ENCODE measurements at regions not wholly inside any gene's neighbourhood (a gene's known extent, or its start where the extent isn't known, plus 50 kb on each side); places are given as distances from the start of the nearest gene placed in this dataset.

- DNase-seq: no peak
These were observed 404.0 kb upstream of the MMADHC start for GRCh38 chr2:149991576-149991975.

DNA sequence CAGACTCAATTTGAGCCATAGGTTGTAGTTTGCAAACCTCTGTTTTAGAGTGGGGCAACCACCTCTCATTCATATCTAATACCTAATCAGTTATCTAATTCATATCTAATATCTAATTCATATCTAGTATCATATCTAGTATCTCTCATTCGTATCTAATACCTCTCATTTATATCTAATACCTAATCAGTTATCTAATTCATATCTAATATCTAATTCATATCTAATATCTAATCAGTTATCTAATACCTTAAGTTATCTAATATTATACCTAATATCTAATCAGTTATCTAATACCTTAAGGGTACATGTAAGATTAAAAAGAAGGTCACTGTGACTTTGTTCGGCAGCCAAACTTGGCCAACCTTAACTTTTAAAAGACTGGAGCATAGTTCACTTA, 403.4 kb upstream of the MMADHC start:
- no peak for DNase-seq

DNA sequence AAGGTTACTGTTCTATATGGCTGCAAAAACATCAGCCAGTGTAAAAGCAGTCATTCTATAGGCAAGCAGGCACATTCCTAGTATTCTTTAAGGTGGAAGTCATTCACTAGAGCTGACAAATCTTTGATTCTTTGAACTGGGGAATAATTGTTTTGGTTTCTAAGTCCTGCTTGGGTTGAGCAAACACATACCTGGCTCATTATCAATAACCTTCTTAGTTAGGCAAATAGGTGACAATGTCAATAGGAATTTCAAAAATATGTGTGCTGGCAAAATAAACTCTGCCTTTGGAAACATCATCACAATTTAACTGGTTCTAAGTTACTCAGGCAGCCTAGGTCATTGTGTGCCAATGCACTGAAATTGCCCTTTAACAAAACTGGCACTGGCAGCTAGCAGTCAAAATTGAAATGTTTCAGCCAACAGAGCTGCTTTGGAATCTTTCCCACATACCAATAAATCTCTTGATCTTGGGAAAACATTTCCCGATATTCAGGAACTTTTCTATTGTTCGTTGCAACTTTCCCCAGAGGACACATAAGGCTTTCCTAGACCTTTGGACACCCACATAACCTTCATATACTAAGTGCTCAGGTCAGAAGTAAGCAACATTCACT, 402.0 kb upstream of the MMADHC start:
- peak in 1 of 2 experiments; percentile 40 for DNase-seq

DNA sequence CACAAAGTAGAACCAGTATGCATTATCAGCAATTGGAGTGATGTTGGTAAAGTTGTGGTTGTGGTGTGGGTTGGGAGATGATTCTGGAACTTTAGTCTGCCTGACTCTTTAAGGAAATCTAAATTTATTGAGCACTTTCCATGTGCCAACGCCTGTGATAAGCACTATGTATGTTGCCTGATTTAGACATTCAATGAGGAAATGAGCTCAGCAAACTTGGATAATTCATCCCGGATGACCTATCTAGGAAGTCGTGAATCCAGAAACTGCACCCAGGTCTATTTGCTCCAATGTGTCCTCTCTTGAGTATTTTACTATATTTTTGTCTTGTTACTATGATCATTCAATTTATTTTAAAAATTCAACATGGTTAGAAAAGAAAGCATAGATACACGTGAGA, 400.8 kb upstream of the MMADHC start:
- no peak for DNase-seq

GRCh38 chr2:149986861-149987260, 399.3 kb upstream of the MMADHC start:
- DNase-seq: no peak

- DNase-seq: no peak
These were observed 396.7 kb upstream of the MMADHC start for GRCh38 chr2:149984311-149984710.

DNA sequence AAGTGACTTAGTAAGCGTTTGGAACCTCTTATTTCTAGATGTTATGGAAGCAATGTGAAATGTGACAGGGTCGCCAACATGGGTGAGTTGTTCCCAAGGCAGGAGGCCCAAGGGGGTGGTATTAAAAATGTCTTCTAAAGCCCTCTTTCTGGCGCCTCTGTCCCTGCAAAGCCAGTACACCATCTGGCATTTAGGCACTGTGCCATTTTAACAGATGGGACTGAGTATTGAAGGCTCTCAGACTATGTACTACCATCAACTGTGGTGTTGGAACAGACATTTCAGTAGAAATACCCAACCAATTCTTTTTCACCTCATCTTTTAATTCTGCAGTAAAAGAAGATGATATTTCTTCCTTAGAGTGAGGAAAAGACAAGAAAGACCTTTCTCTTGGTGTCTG, 384.5 kb upstream of the MMADHC start:
- peak; percentile 95 to 96 for DNase-seq

GRCh38 chr2:149954981-149955600, 367.5 kb upstream of the MMADHC start:
- no peak for DNase-seq

DNA sequence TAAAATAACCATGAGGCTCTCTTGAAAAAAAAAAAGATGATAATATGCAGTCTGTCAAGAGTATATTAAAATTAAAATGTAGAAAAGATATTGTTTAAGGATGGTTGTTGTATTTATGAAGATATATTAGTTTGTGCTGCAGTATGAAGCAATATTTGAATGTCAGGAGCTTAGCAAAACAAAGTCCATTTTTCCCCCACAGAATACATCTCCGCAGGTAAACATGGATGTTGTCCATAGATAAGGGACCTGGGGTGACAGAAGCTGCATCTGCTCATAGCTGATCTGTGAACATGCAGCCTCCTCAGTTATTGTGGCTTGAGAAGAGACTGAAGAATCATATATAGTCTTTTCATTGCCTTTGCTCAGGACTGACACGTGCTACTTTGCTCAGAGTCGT, 366.1 kb upstream of the MMADHC start:
- no peak for DNase-seq

DNA sequence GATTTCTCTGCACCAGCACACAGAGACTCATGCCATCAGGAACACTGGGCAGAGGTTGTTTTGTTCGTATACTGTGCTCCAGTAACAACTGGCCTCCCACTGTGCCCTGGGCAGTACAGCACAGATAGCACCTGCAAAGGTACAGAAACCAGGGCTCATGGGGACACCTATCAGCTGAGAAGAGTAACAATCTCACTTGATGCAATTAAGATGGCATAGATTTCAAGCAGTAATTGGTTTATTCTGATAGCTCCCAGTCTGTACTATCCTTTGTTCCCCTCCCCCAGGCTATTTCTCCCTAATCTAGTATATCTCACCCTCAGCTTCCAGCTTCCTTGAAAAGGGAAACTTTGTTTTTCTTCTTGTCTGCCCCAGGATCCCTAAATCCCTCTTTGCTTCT, 343.9 kb upstream of the MMADHC start:
- DNase-seq: no peak

DNA sequence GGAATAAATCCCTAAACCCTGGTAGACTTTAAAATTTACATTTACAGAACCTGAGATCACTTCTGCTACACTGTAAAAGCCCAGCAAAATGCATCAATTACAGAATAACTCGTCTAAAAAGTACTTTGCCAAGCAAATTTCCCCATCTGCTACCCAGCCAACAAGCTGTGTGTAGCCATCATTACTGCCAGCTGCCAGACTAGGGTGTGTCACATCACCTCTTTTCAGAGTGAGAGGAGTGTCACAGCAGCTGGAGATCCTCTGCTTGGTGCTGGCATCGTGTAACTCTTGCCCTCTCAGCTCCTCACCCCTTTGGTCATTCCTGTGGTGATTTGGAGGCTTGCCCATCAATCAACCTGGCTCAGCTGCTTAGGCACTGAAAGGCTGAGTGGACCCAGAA, 340.4 kb upstream of the MMADHC start:
- DNase-seq: peak; percentile 33 to 62

DNA sequence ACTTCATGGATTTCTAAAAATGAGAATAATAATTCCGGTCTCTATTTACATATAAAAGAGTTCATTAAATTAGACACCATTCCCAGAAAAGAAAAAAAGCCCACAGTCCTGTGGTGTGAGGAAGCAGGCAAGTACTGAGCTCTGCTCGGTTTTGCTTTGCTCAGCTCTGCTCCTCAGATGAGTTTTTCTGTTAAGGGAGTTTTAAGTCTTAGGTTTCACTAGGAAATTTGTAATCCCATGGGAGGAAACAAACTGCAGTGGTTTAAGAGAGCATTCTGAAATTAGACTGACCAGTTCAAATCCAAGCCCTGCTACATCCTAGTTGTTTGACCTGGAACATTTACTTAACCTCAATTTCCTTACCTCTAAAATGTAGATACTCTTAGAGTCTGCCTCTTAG, 338.6 kb upstream of the MMADHC start:
- DNase-seq: no peak

- no peak for DNase-seq
These were observed 337.1 kb upstream of the MMADHC start for GRCh38 chr2:149924549-149925213.

- no peak for DNase-seq
These were observed 336.5 kb upstream of the MMADHC start for GRCh38 chr2:149924028-149924427.

DNA sequence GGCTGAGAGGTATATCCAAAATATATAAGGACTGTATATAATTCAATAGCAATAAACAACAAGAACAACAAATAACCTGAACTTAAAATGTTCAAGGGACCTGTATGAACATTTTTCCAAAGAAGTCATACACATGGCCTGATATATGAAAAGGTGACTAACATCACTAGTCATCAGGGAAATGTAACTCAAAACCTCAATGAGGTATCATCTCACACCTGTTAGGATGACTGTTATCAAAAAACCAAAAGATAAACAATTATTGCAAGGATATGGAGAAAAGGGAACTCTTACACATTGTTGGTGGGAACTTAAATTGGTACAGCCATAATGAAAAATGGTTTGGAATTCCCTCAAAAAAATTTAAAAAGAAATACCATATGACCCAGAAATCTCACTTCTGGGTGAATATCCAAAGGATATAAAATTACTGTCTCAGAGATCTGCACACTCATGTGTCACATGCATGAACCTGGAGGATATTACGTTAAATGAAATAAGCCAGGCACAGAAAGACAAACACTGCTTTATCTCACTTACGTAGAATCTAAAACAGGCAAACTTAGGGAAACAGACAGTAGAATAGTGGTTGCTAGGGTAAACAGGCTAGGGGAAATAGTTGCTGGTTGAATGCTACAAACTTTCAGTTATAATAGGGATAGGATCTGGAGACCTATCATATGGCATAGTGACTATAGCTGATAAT, 334.5 kb upstream of the MMADHC start:
- no peak for DNase-seq

GRCh38 chr2:149920389-149920788, 332.8 kb upstream of the MMADHC start:
- DNase-seq: no peak

- no peak for DNase-seq
These were observed 327.6 kb upstream of the MMADHC start for GRCh38 chr2:149915151-149915550.

GRCh38 chr2:149908726-149909683, 321.4 kb upstream of the MMADHC start:
- DNase-seq: peak; percentile 25 to 71

DNA sequence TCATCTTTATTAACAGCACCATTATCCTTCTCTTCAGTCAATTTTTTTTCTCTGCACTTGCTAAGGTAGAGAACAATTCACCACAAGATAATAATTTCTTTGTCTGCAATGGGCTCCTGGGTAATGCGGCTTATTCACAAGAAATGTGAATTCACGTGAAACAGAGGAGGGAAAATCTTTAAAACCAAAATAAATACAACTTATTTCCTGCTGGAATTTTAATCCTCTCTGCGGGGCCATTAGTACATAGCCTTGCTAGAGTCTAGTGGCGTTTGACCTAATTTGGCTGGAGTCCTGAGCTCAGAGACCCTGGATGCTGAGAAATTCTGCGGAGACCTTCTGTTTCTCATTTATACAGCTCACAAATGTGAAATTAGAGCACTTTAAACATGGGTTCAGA, 319.3 kb upstream of the MMADHC start:
- DNase-seq: no peak

GRCh38 chr2:149904352-149905175, 317.0 kb upstream of the MMADHC start:
- DNase-seq: no peak

GRCh38 chr2:149903626-149904025, 316.1 kb upstream of the MMADHC start:
- no peak for DNase-seq

GRCh38 chr2:149902081-149902480, 314.5 kb upstream of the MMADHC start:
- DNase-seq: no peak
